ENCODE measurements at regions not wholly inside any gene's neighbourhood (a gene's known extent, or its start where the extent isn't known, plus 50 kb on each side); places are given as distances from the start of the nearest gene placed in this dataset.
"Not testable (repeated sequence)": the region's sequence is repeated elsewhere in the genome, so short reads cannot be mapped to it uniquely, and the experiment has no call there.

GRCh38 chr4:186979961-186980745, 256.5 kb upstream of the FAT1 start:
- no peak for DNase-seq (ENCODE audit: low spot score)

- no peak for DNase-seq (ENCODE audit: low spot score)
These were observed 257.5 kb upstream of the FAT1 start for GRCh38 chr4:186981161-186981560.

DNA sequence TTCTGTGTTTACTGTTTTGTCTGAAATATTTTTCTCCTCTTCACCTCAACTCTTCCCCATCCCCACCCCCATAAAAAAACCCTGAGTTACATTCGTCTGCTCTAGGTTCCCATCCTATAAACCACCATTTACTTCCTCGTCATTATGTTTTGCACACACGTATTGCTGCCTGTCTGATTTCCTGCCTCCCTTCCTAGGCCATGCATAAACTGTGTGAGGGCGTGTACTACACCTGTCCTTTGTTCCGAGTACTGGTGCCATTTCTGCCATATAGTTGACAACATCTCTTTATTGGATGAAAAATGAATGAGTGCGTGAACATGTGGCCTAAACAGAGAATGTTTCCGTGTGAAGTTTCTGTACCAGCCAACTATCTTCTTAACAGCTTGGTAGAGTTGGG, 258.5 kb upstream of the FAT1 start:
- no peak for DNase-seq (ENCODE audit: low spot score)

DNA sequence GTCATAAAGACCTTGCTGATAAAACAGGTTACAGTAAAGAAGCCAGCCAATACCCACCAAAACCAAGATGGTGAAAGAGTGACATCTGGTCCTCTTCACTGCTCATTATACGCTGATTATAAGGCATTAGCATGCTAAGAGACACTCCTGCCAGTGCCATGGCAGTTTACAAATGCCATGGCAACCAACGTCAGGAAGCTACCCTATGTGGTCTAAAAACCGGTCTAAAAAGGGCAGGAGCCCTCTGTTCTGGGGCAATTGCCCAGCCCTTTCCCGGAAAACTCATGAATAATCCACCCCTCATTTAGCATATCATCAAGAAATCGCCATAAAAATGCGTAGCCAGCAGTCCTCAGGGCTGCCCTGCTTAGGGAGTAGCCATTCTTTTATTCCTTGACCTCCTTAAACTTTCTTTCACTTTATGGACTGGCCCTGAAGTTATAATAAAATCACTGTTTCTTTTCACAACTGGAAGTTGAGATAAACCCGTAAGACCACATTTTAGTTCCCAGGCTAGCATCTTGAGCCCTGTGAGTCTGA, 260.5 kb upstream of the FAT1 start:
- no peak for DNase-seq (ENCODE audit: low spot score)

GRCh38 chr4:186999686-187000085, 276.0 kb upstream of the FAT1 start:
- no peak for DNase-seq (ENCODE audit: low spot score)

DNA sequence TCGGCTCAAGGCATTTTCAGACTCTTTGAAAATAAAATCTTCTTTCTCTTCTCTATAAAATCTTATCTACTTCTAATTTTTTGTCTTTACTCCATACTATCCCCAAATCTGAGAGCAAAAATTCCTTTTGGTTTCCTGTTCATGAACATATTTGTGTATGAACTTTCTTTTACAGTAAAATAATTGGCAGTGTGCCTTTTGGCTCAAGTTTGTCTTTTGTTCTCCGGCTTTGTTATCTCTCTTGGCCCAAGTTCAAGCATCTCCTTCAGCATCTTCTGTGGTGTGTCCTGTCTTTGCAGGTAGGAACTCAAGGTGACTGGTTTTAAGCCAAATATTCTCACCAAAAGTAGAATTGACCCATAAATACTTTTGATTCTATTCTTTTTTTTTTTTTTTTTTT, 276.6 kb upstream of the FAT1 start:
- no peak for DNase-seq (ENCODE audit: low spot score)

DNA sequence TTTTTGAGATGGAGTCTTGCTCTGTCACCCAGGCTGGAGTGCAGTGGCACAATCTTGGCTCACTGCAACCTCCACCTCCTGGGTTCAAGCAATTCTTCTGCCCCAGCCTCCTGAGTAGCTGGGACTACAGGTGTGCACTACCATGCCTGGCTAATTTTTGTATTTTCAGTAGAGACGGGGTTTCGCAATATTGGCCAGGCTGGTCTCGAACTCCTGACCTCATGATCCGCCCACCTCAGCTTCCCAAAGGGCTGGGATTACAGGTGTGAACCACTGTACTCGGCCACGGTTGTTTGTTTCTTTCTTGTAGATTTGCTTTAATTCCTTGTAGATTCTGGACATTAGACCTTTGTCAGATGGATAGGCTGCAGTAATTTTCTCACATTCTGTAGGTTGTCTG, 278.5 kb upstream of the FAT1 start:
- not testable (repeated sequence) for DNase-seq (ENCODE audit: low spot score)

GRCh38 chr4:187004628-187005027, 281.0 kb upstream of the FAT1 start:
- DNase-seq (ENCODE audit: low spot score), result no peak

DNA sequence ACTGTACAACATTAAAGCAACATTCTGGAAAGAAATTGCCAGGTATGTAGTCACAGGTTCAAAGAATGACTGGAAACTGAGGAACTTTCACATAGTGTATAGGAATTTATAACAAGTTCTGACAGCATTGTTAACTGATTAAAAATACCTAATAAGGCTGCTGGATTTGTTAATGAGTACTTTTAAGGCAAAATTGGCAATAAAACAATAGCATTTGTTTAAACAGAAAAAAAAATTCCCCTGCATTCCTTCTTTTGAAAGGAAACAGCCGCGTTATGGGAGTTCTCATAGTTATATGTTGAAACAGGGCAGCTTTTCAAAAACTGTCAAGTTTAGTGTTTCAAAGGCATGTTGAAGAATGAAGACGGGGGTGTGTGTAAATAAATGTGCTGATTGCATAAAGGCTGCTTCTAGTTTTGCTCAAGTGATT, 282.5 kb upstream of the FAT1 start:
- no peak for DNase-seq (ENCODE audit: low spot score)

GRCh38 chr4:187010052-187010451, 286.4 kb upstream of the FAT1 start:
- no peak for DNase-seq (ENCODE audit: low spot score)

DNA sequence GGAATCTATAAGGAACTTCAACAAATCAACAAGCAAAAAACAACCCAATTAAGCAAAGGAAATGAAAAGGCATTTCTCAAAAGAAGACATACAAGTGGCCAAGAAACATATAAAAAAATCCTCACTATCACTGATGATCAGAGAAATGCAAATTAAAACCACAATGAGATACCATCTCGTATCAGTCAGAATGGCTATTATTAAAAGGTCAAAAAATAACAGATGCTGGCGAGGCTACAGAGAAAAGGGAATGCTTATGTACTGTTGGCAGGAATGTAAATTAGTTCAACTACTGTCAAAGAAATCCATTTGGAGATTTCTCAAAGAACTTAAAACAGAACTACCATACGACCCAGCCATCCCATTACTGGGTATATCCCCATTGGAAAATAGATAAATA, 292.4 kb upstream of the FAT1 start:
- no peak for DNase-seq (ENCODE audit: low spot score)

DNA sequence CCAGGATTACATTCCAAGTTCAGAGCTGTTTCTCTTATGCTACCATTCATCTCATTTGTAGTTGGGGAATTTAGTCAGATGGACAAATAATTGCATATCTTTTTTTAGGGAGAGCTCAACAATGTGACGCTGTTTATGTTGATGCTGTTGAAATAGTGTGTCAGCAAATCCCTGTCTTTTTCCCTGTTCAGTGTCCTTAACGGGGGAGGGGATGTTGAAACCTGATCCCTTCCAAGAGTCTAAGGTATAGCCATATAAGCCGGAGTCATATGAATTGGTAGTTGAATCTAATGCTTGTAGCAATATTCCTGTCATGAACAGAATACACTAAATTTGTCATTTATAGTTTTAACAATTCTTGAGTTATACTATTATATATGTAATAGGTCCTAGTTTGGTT, 293.5 kb upstream of the FAT1 start:
- DNase-seq (ENCODE audit: low spot score), result no peak

- DNase-seq (ENCODE audit: low spot score), result no peak
These were observed 296.2 kb upstream of the FAT1 start for GRCh38 chr4:187019896-187020295.

DNA sequence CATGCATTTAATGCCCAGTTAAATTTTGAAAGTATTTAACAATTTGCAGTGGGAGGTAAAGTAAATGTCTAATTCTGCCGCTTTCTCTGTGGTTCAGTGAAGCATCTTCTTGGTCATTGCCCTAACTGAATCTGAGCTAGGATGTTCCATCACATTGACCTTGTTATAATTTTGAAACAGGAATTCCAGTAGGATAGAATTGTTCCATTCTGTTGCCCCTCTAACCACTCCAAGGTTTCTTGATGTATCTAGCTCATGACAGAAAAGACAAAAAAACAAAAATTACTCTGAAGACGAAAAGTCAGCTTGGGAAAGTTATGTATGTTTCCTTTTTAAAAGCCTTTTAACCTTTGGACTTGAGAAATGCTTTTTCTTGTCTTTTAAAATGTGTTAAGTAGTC, 297.0 kb upstream of the FAT1 start:
- DNase-seq (ENCODE audit: low spot score), result no peak

- no peak for DNase-seq (ENCODE audit: low spot score)
These were observed 298.0 kb upstream of the FAT1 start for GRCh38 chr4:187021436-187022205.

DNA sequence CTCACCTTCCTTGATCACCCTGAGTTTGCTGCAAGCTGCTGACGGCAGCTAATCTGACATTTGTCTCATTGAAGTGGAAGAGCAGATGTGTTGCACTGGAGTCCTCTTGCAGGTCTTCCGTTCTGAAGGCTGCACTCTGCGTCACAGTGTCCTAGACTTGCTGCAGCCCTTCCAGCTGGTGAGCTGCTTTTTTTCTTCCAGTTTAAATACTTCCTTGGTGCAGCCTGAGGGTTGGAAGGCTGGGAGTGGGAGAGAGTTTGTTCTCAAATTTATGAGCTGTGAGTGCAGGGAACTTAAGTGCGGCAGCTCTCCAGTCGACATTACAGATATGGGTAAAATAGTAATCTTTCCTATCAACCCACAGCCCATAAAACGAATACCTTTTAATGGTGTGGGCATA, 303.6 kb upstream of the FAT1 start:
- no peak for DNase-seq (ENCODE audit: low spot score)

DNA sequence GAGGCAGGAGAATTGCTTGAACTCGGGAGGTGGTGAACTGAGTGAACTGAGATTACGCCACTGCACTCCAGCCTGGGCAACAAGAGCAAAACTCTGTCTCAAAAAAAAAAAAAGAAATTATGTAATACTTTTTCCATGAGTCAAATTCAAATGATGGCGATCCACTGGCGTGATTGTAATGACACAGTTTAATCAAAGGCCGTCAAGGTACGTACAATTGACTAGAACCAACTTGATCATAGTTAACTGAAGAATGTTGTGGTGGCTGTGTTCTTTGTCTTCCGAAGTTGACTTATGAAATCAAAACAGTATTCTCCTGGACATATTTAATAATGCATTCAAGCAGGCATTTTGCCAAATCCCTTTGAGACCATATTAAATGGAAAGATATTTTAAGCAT, 318.6 kb upstream of the FAT1 start:
- DNase-seq (ENCODE audit: low spot score), result no peak

DNA sequence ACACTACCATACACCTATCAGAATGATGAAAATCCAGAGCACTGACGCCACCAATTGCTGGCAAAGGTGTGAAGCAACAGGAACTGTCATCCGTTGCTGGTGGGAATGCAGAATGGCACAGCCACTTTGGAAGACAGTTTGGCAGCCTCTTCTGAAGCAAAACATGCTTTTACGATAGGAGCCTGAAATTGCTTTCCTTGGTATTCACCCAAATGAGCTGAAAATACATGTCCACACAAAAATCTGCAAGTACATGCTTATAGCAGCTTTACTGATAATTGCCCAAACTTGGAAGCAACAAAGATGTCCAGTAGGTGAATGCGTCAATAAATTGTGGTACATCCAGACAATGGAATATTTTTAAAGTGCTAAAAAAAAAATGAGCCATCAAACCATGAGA, 322.8 kb upstream of the FAT1 start:
- no peak for DNase-seq (ENCODE audit: low spot score)

DNA sequence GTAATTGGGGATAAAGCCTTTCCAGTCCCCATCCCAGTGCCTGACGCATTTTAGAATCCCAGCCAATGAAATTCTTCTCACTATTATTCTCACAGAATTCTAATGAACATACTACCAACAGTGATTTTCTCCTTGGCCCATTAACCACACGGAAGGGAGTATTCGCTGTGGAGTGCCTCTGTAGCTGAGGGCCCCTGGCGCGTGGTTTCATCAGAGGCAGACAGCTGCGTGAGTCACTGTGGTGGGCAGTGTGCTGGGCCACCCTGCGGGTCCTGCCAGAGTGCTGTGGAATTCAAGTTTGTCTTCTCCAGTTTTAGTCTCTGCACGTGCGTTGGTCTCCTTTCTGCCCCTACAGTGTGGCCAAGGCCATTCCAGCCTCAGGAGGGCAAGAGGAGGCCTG, 335.4 kb upstream of the FAT1 start:
- DNase-seq (ENCODE audit: low spot score), result no peak

DNA sequence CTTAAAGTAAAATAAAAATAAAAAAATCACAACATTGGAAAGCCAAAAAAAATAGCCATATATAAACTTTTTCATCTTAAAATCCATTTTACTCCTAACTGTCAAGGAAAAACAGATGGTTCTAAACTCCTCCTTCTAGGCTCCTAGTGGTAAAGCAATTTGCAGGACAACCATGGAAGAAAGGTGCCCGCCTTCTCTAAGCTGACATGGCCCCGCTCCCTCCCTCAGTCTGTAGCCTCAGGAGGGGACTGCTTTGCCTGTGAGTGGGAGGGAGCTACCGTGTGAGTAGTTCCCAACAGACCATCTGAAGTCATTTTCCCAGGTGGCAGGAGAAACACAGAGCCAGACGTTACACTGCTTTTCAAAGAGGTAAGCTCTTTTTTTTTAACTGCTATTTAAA, 336.2 kb upstream of the FAT1 start:
- no peak for DNase-seq (ENCODE audit: low spot score)

DNA sequence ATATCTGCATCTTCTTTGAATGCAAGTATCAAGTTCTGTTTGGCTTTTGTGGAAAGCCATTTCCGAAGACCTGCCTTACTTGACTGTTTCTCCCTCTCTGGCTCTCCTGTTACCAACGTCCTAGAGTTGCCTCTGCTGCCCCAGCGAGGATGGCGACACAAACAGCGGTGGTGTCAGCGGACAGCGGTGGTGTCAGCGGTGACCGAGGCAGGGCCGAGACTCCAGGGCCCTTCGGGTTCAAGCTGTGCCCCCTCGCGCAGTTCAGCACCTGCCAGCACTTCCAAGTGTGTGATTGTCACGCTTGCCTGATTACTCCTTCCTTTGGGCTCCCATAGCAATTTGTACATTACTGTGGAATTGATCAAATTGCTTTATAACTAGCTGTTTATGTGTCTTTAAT, 336.9 kb upstream of the FAT1 start:
- DNase-seq (ENCODE audit: low spot score), result no peak

GRCh38 chr4:187063251-187063650, 339.6 kb upstream of the FAT1 start:
- no peak for DNase-seq (ENCODE audit: low spot score)

DNA sequence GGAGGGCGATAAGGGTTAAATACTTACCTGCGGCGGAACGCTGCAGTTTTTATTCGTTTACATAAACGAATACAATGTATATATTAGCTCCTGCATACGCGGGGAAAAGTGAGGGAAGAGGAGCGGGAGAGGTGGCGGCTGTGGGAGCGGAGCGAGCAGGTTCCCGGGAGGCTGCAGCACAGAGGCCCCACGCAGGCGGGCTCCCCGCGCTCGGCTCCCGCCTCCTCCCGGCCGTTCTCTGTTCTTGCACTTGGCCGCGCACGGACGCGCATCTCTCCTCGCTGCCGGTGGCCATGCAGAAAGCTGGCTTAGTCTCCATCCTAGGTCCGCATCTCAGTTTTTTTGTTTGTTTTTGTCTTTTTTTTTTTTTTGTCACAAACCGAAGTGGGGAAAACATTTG, 340.4 kb upstream of the FAT1 start:
- DNase-seq (ENCODE audit: low spot score), result no peak
